ENCODE measurements at regions not wholly inside any gene's neighbourhood (a gene's known extent, or its start where the extent isn't known, plus 50 kb on each side); places are given as distances from the start of the nearest gene placed in this dataset.

DNA sequence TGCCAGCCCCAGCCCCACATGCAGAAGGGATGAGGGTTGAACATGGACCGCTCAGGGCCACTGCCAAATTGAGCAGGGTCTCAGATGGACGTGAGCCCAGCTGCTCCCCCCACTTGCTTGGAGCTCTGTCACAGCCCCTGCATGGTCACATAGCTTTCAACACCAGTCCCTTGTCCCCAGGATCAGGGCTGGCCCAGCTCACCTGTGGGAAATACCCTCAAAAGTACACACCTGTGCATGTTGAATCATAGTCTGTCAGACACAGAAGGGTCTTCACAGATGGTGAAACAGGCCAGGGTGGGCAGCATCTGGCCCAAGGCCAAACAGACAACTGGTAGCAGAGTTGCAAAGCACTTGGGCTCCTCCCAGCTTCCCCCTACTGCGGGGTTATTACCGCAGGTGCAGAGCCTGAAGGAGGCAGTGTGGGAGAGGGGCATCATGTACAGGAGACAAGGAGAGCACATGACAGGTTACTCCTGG lies 77.6 kb upstream of the UNC5B start:
- Histone ChIP-seq H3K4me3 (ENCODE audit: low read depth, low read length) (no peak overlapping the region), H3K36me3 (replicated peaks) (no peaks in the 10 kb centered on the region), H3K27ac (no peak overlapping the region), H3K27me3 (replicated peaks) (peaks cover 4% of the 10 kb centered on the region)
- no peak for DNase-seq
- in situ Hi-C loops (cut with HindIII; ENCODE audit: low pct_ligation_motif_present, low sequenced_read_pairs), result no loop called here
- TF ChIP-seq, protein P1, sequence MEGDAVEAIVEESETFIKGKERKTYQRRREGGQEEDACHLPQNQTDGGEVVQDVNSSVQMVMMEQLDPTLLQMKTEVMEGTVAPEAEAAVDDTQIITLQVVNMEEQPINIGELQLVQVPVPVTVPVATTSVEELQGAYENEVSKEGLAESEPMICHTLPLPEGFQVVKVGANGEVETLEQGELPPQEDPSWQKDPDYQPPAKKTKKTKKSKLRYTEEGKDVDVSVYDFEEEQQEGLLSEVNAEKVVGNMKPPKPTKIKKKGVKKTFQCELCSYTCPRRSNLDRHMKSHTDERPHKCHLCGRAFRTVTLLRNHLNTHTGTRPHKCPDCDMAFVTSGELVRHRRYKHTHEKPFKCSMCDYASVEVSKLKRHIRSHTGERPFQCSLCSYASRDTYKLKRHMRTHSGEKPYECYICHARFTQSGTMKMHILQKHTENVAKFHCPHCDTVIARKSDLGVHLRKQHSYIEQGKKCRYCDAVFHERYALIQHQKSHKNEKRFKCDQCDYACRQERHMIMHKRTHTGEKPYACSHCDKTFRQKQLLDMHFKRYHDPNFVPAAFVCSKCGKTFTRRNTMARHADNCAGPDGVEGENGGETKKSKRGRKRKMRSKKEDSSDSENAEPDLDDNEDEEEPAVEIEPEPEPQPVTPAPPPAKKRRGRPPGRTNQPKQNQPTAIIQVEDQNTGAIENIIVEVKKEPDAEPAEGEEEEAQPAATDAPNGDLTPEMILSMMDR (IDR thresholded peaks at IDR 0.05; ENCODE audit: low read depth, low read length, missing control alignments), result no peak

DNA sequence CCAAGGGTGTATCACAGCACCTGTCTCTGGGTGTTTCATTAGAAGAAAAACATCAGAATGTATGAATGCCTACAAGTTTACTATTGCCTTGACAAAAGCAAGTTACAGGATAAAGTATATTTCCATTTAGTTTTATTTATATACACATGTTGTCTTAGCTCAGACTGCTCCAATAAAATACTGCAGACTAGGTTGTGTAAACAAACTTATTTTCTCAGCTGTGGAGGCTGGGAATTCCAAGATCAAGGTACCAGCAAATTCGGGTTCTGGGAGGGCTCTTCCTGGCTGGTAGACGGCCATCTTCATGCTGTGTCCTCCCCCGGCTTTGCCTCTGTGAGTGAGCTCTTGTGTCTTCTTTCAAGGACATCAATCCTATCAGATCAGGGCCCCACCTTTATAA lies 77.1 kb upstream of the UNC5B start:
- DNase-seq, result no peak
- TF ChIP-seq, protein P1 (IDR thresholded peaks at IDR 0.05; ENCODE audit: low read depth, low read length, missing control alignments), result no peak
- in situ Hi-C loops (cut with HindIII; ENCODE audit: low pct_ligation_motif_present, low sequenced_read_pairs), result no loop called here
- no peaks in the 10 kb centered on the region for H3K36me3 ChIP-seq (replicated peaks)
- H3K27me3 ChIP-seq (replicated peaks), result peaks cover 4% of the 10 kb centered on the region
- H3K4me3 ChIP-seq (ENCODE audit: low read depth, low read length), result no peak overlapping the region
- H3K27ac ChIP-seq, result no peak overlapping the region

- Histone ChIP-seq H3K4me3 (ENCODE audit: low read depth, low read length) (no peak overlapping the region), H3K36me3 (replicated peaks) (no peaks in the 10 kb centered on the region), H3K27ac (no peak overlapping the region), H3K27me3 (replicated peaks) (peaks cover 6% of the 10 kb centered on the region)
- no peak for DNase-seq
- in situ Hi-C loops (cut with HindIII; ENCODE audit: low pct_ligation_motif_present, low sequenced_read_pairs), result no loop called here
- TF ChIP-seq, protein P1 (IDR thresholded peaks at IDR 0.05; ENCODE audit: low read depth, low read length, missing control alignments), result no peak
Measured at GRCh38 chr10:71136036-71136721, 76.2 kb upstream of the UNC5B start.

- TF ChIP-seq, protein P1 (IDR thresholded peaks at IDR 0.05; ENCODE audit: low read depth, low read length, missing control alignments), result no peak
- DNase-seq, result no peak
- Histone ChIP-seq H3K27me3 (replicated peaks) (peaks cover 4% of the 10 kb centered on the region), H3K27ac (no peak overlapping the region), H3K4me3 (ENCODE audit: low read depth, low read length) (no peak overlapping the region), H3K36me3 (replicated peaks) (no peaks in the 10 kb centered on the region)
- in situ Hi-C loops (cut with HindIII; ENCODE audit: low pct_ligation_motif_present, low sequenced_read_pairs), result no loop called here
Measured at GRCh38 chr10:71137701-71138100, 74.7 kb upstream of the UNC5B start.

- in situ Hi-C loops (cut with HindIII; ENCODE audit: low pct_ligation_motif_present, low sequenced_read_pairs), result no loop called here
- H3K27ac ChIP-seq, result no peak overlapping the region
- H3K36me3 ChIP-seq (replicated peaks), result no peaks in the 10 kb centered on the region
- peaks cover 4% of the 10 kb centered on the region for H3K27me3 ChIP-seq (replicated peaks)
- H3K4me3 ChIP-seq (ENCODE audit: low read depth, low read length), result no peak overlapping the region
- DNase-seq, result no peak
- TF ChIP-seq, protein P1 (IDR thresholded peaks at IDR 0.05; ENCODE audit: low read depth, low read length, missing control alignments), result no peak
Measured at GRCh38 chr10:71138166-71138830, 74.1 kb upstream of the UNC5B start.

Measured in brain microvascular endothelial cell (primary cell).